ENCODE measurements at regions not wholly inside any gene's neighbourhood (a gene's known extent, or its start where the extent isn't known, plus 50 kb on each side); places are given as distances from the start of the nearest gene placed in this dataset.

GRCh38 chr6:128641703-128642102, 121.3 kb upstream of the PTPRK start:
- Histone ChIP-seq H3K9me3 (ENCODE audit: control insufficient read depth in 1 of 2, insufficient read depth in 1 of 2, low read length in 2 of 2) (no peaks in the 10 kb centered on the region), H3K27ac (ENCODE audit: low read depth in 1 of 2, low read length in 2 of 2) (no peak overlapping the region), H3K4me1 (ENCODE audit: insufficient read depth, low read length) (no peaks in the 10 kb centered on the region), H3K36me3 (ENCODE audit: insufficient read depth, low read length) (no peaks in the 10 kb centered on the region), H3K27me3 (ENCODE audit: control insufficient read depth in 1 of 2, insufficient read depth in 2 of 2, low read length in 2 of 2) (no peaks in the 10 kb centered on the region), H3K4me3 (ENCODE audit: low read length) (no peak overlapping the region)
- Mint-ChIP-seq H3K27ac (no peak overlapping the region), H3K4me3 (no peak overlapping the region), H3K36me3 (ENCODE audit: low read depth) (no peaks in the 10 kb centered on the region), H3K4me1 (ENCODE audit: low read depth) (no peaks in the 10 kb centered on the region), H3K27me3 (no peaks in the 10 kb centered on the region), H3K9me3 (no peaks in the 10 kb centered on the region)
- ChIA-PET CTCF (no interaction called here), POLR2A (no interaction called here)
- TF ChIP-seq CTCF (IDR thresholded peaks at IDR 0.05): no peak
- no peak for ATAC-seq (ENCODE audit: poor library complexity)
- intact Hi-C loops (cut with DNase I, micrococcal nuclease): no loop called here
- DNase-seq: no peak

GRCh38 chr6:128638817-128639216, 118.4 kb upstream of the PTPRK start:
- POLR2A ChIA-PET: no interaction called here
- ATAC-seq (ENCODE audit: poor library complexity): no peak
- no peak for DNase-seq
- CTCF ChIA-PET: no interaction called here
- H3K4me3 Mint-ChIP-seq: no peak overlapping the region
- no peaks in the 10 kb centered on the region for H3K4me1 Mint-ChIP-seq (ENCODE audit: low read depth)
- Histone ChIP-seq H3K9me3 (ENCODE audit: control insufficient read depth in 1 of 2, insufficient read depth in 1 of 2, low read length in 2 of 2) (no peaks in the 10 kb centered on the region), H3K4me1 (ENCODE audit: insufficient read depth, low read length) (no peaks in the 10 kb centered on the region), H3K4me3 (ENCODE audit: low read length) (no peak overlapping the region), H3K27me3 (ENCODE audit: control insufficient read depth in 1 of 2, insufficient read depth in 2 of 2, low read length in 2 of 2) (no peaks in the 10 kb centered on the region), H3K36me3 (ENCODE audit: insufficient read depth, low read length) (no peaks in the 10 kb centered on the region), H3K27ac (ENCODE audit: low read depth in 1 of 2, low read length in 2 of 2) (no peak overlapping the region)
- H3K27ac Mint-ChIP-seq: no peak overlapping the region
- TF ChIP-seq CTCF (IDR thresholded peaks at IDR 0.05): no peak
- no peaks in the 10 kb centered on the region for H3K9me3 Mint-ChIP-seq
- no peaks in the 10 kb centered on the region for H3K36me3 Mint-ChIP-seq (ENCODE audit: low read depth)
- H3K27me3 Mint-ChIP-seq: peaks cover 4% of the 10 kb centered on the region
- intact Hi-C loops (cut with DNase I, micrococcal nuclease): no loop called here

- no peaks in the 10 kb centered on the region for H3K27me3 ChIP-seq (ENCODE audit: control insufficient read depth in 1 of 2, insufficient read depth in 2 of 2, low read length in 2 of 2)
- no peak for TF ChIP-seq CTCF (IDR thresholded peaks at IDR 0.05)
- H3K36me3 ChIP-seq (ENCODE audit: insufficient read depth, low read length): no peaks in the 10 kb centered on the region
- POLR2A ChIA-PET: no interaction called here
- H3K4me3 ChIP-seq (ENCODE audit: low read length): no peak overlapping the region
- Mint-ChIP-seq H3K36me3 (ENCODE audit: low read depth) (no peaks in the 10 kb centered on the region), H3K27ac (no peak overlapping the region), H3K4me1 (ENCODE audit: low read depth) (no peaks in the 10 kb centered on the region), H3K27me3 (peaks cover 4% of the 10 kb centered on the region), H3K9me3 (no peaks in the 10 kb centered on the region), H3K4me3 (no peak overlapping the region)
- DNase-seq: no peak
- no peaks in the 10 kb centered on the region for H3K9me3 ChIP-seq (ENCODE audit: control insufficient read depth in 1 of 2, insufficient read depth in 1 of 2, low read length in 2 of 2)
- no peak overlapping the region for H3K27ac ChIP-seq (ENCODE audit: low read depth in 1 of 2, low read length in 2 of 2)
- H3K4me1 ChIP-seq (ENCODE audit: insufficient read depth, low read length): no peaks in the 10 kb centered on the region
- no peak for ATAC-seq (ENCODE audit: poor library complexity)
- CTCF ChIA-PET: no interaction called here
- intact Hi-C loops (cut with DNase I, micrococcal nuclease): no loop called here
These were observed 114.8 kb upstream of the PTPRK start for GRCh38 chr6:128635219-128635618.

All from CD4-positive, alpha-beta T cell (primary cell).